ENCODE measurements at regions not wholly inside any gene's neighbourhood (a gene's known extent, or its start where the extent isn't known, plus 50 kb on each side); places are given as distances from the start of the nearest gene placed in this dataset.

DNA sequence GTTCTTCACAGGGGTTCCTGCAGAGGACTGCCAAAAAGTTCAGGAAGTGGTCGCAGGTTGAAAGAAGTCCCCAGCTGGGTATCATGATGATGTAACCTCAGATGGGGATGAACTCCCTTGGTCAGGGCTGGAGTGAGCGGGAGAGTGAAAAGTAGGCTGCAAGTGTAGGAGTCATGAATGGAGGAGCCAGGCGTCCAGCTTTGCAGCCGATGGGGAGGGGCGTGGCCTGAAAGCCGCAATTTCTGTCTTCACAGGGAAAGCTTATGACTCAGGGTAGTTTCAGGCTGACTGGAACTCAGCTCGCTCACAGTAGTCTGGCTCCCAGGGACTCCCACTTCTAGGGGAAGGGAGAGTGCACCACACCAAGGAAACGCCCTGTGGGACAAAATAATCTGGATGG is 70.0 kb upstream of the HS3ST3A1 start:
- Histone ChIP-seq H4K20me1 (replicated peaks; ENCODE audit: control insufficient read depth, extremely low read depth, insufficient read depth, low read length) (no peaks in the 10 kb centered on the region), H3K79me2 (ENCODE audit: control insufficient read depth, insufficient read depth, low read length) (no peaks in the 10 kb centered on the region), H2AFZ (ENCODE audit: low read depth, low read length) (no peak overlapping the region), H3K27ac (ENCODE audit: insufficient read depth, low read depth, low read length) (no peak overlapping the region), H3K4me1 (ENCODE audit: control insufficient read depth, extremely low read depth, insufficient read depth, low read length) (no peaks in the 10 kb centered on the region), H3K9me3 (replicated peaks; ENCODE audit: control insufficient read depth, insufficient read depth, low read length) (peaks cover 4% of the 10 kb centered on the region), H3K27me3 (ENCODE audit: control insufficient read depth in 2 of 2, insufficient read depth in 2 of 2, low read length in 2 of 2) (no peaks in the 10 kb centered on the region), H3K4me3 (replicated peaks in 1 of 3; ENCODE audit: insufficient read depth in 1 of 3, low read depth in 1 of 3, low read length in 3 of 3) (no peak overlapping the region), H3K36me3 (ENCODE audit: control insufficient read depth in 2 of 2, extremely low read depth in 1 of 2, insufficient read depth in 2 of 2, low read length in 2 of 2) (no peaks in the 10 kb centered on the region), H3K4me2 (ENCODE audit: insufficient read depth, low read length) (no peak overlapping the region), H3K9me1 (replicated peaks; ENCODE audit: control insufficient read depth, extremely low read depth, insufficient read depth, low read length) (no peaks in the 10 kb centered on the region), H3K9ac (replicated peaks; ENCODE audit: extremely low read depth, insufficient read depth, low read length) (no peak overlapping the region)
- no peak for FAIRE-seq
- dilution Hi-C loops (cut with MboI; ENCODE audit: extremely low pct_ligation_motif_present, low sequenced_read_pairs) (no loop called here), intact Hi-C loops (cut with micrococcal nuclease) (no loop called here)
- ChIA-PET CTCF (no interaction called here), POLR2A (no interaction called here)
- no peak for DNase-seq (ENCODE audit: low read depth, low spot score)
- TF ChIP-seq POLR2AphosphoS5 (IDR thresholded peaks at IDR 0.05; ENCODE audit: insufficient read depth, low read depth, low read length) (no peak), GATA2 (IDR thresholded peaks at IDR 0.05; ENCODE audit: insufficient read depth, insufficient read length, low read depth, low read length) (no peak), CTCF (IDR thresholded peaks at IDR 0.05; ENCODE audit: extremely low read depth in 1 of 2, insufficient read depth in 1 of 2, low read depth in 1 of 2, low read length in 2 of 2) (no peak), JUN (IDR thresholded peaks at IDR 0.05; ENCODE audit: borderline replicate concordance, insufficient read depth, insufficient read length, low read depth) (no peak), EZH2 (IDR thresholded peaks at IDR 0.05; ENCODE audit: borderline replicate concordance, low read depth, low read length, severe bottlenecking) (no peak), FOS (IDR thresholded peaks at IDR 0.05; ENCODE audit: borderline replicate concordance, insufficient read depth, low read length) (no peak), MAX (IDR thresholded peaks at IDR 0.05; ENCODE audit: insufficient read depth, insufficient read length) (no peak)
- no TSS peak for BruUV-seq (replicated peaks)

All from endothelial cell of umbilical vein (primary cell).